ENCODE measurements at regions not wholly inside any gene's neighbourhood (a gene's known extent, or its start where the extent isn't known, plus 50 kb on each side); places are given as distances from the start of the nearest gene placed in this dataset.

DNA sequence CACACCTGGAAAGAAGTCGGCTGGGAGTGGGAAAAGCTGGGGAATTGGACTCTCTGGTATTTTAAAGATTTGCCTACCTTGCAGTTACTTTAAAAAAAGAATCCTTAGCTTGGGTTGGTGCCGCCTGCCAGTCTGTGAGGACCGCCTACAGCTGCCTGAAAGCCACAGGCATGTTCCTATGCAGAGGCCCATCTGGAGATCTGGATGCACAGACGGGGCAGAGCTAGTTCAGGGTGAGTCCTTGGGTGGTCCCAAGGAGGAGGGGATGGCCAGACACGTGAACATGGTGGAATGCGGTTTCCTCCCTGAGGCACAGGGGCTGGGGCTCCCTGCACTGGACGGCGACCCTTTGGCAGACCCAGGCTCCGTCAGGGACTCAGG lies 113.2 kb upstream of the IQSEC1 start:
- POLR2A ChIA-PET: no interaction called here
- intact Hi-C loops (cut with micrococcal nuclease; ENCODE audit: unreplicated experiment): no loop called here
- FAIRE-seq (no peak), DNase-seq (ENCODE audit: low read depth, low spot score) (no peak), ATAC-seq (no peak)
- H3K4me3 ChIP-seq: no peak overlapping the region
- H4K20me1 ChIP-seq (ENCODE audit: control insufficient read depth, insufficient read depth): no peaks in the 10 kb centered on the region
- WGBS (ENCODE audit: insufficient coverage, insufficient replicate concordance, low lambda C conversion rate, missing lambda C conversion rate): 47% methylated on average over 9 of the region's 9 CpGs
- H3K27ac ChIP-seq (ENCODE audit: control insufficient read depth, insufficient read depth): no peak overlapping the region
- SMC1A ChIA-PET (ENCODE audit: uncharacterized antibody, unreplicated experiment): interaction anchor here (1.0 kb wide), 1 partner anchor 15 kb away, joined by 3 read pairs; no protein-coding TSS in a partner anchor
- no peak overlapping the region for H2AFZ ChIP-seq (ENCODE audit: control insufficient read depth, low read depth, low read length)
- H3K9ac ChIP-seq (ENCODE audit: control insufficient read depth, insufficient read depth, low read length): no peak overlapping the region
- BruUV-seq (replicated peaks): no TSS peak
- H3K27me3 ChIP-seq (replicated peaks in 1 of 2; ENCODE audit: control insufficient read depth in 2 of 2, insufficient read depth in 2 of 2, low read length in 1 of 2): peaks cover 0 to 2% of the 10 kb centered on the region in 2 experiments; a peak in 1 of 4 replicates
- H3K9me3 ChIP-seq (replicated peaks; ENCODE audit: control insufficient read depth, insufficient read depth, low read length): no peaks in the 10 kb centered on the region
- no peaks in the 10 kb centered on the region for H3K79me2 ChIP-seq (ENCODE audit: control insufficient read depth, insufficient read depth, low read length)
- TF ChIP-seq SIX5 (IDR thresholded peaks at IDR 0.05; ENCODE audit: low read depth, low read length, severe bottlenecking) (no peak), TBL1XR1 (IDR thresholded peaks at IDR 0.05; ENCODE audit: low read depth, low read length) (no peak), ZNF217 (IDR thresholded peaks at IDR 0.05) (no peak), KLF5 (IDR thresholded peaks at IDR 0.05; ENCODE audit: partially characterized antibody) (no peak), SRF (IDR thresholded peaks at IDR 0.05; ENCODE audit: low read depth in 2 of 2, low read length in 2 of 2) (no peak)
- TF ChIP-seq, protein P1, sequence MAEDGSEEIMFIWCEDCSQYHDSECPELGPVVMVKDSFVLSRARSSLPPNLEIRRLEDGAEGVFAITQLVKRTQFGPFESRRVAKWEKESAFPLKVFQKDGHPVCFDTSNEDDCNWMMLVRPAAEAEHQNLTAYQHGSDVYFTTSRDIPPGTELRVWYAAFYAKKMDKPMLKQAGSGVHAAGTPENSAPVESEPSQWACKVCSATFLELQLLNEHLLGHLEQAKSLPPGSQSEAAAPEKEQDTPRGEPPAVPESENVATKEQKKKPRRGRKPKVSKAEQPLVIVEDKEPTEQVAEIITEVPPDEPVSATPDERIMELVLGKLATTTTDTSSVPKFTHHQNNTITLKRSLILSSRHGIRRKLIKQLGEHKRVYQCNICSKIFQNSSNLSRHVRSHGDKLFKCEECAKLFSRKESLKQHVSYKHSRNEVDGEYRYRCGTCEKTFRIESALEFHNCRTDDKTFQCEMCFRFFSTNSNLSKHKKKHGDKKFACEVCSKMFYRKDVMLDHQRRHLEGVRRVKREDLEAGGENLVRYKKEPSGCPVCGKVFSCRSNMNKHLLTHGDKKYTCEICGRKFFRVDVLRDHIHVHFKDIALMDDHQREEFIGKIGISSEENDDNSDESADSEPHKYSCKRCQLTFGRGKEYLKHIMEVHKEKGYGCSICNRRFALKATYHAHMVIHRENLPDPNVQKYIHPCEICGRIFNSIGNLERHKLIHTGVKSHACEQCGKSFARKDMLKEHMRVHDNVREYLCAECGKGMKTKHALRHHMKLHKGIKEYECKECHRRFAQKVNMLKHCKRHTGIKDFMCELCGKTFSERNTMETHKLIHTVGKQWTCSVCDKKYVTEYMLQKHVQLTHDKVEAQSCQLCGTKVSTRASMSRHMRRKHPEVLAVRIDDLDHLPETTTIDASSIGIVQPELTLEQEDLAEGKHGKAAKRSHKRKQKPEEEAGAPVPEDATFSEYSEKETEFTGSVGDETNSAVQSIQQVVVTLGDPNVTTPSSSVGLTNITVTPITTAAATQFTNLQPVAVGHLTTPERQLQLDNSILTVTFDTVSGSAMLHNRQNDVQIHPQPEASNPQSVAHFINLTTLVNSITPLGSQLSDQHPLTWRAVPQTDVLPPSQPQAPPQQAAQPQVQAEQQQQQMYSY (CRISPR knock-in tag; IDR thresholded peaks at IDR 0.05): no peak
- TF ChIP-seq, protein P2, sequence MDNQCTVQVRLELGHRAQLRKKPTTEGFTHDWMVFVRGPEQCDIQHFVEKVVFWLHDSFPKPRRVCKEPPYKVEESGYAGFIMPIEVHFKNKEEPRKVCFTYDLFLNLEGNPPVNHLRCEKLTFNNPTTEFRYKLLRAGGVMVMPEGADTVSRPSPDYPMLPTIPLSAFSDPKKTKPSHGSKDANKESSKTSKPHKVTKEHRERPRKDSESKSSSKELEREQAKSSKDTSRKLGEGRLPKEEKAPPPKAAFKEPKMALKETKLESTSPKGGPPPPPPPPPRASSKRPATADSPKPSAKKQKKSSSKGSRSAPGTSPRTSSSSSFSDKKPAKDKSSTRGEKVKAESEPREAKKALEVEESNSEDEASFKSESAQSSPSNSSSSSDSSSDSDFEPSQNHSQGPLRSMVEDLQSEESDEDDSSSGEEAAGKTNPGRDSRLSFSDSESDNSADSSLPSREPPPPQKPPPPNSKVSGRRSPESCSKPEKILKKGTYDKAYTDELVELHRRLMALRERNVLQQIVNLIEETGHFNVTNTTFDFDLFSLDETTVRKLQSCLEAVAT (IDR thresholded peaks at IDR 0.05): no peak
- RAD21 ChIA-PET (ENCODE audit: unreplicated experiment): no interaction called here
- no peaks in the 10 kb centered on the region for H3K36me3 ChIP-seq (ENCODE audit: control insufficient read depth in 2 of 2, insufficient read depth in 2 of 2, low read length in 1 of 2)
- CTCF ChIA-PET: interaction anchor here (1.5 kb wide), 1 partner anchor 266 kb away, joined by 4 read pairs; no protein-coding TSS in a partner anchor
- no peaks in the 10 kb centered on the region for H3K4me1 ChIP-seq (ENCODE audit: control insufficient read depth, insufficient read depth, low read length)
- no peak overlapping the region for H3K4me2 ChIP-seq (ENCODE audit: control insufficient read depth, insufficient read depth)
- in situ Hi-C loops (cut with MboI): no loop called here
